ENCODE measurements at regions not wholly inside any gene's neighbourhood (a gene's known extent, or its start where the extent isn't known, plus 50 kb on each side); places are given as distances from the start of the nearest gene placed in this dataset.

- no peak for DNase-seq (ENCODE audit: low read depth, low spot score)
- Histone ChIP-seq H3K4me3 (ENCODE audit: low read depth in 2 of 2, low read length in 2 of 2) (no peak overlapping the region), H3K4me1 (ENCODE audit: control insufficient read depth, insufficient read depth, low read length) (no peaks in the 10 kb centered on the region), H3K9me3 (ENCODE audit: control insufficient read depth, insufficient read depth, low read depth, low read length) (no peaks in the 10 kb centered on the region), H3K27ac (ENCODE audit: low read length) (no peak overlapping the region), H3K27me3 (ENCODE audit: control insufficient read depth, insufficient read depth, low read length) (no peaks in the 10 kb centered on the region), H3K36me3 (ENCODE audit: control insufficient read depth, insufficient read depth, low read length) (no peaks in the 10 kb centered on the region)
- TF ChIP-seq REST (IDR thresholded peaks at IDR 0.05; ENCODE audit: insufficient read depth in 1 of 2, low read depth in 2 of 2, low read length in 1 of 2), result no peak
- no peak for TF ChIP-seq SIN3A (IDR thresholded peaks at IDR 0.05; ENCODE audit: borderline replicate concordance, insufficient read depth, low read depth, low read length)
- no peak for TF ChIP-seq TCF7L2 (IDR thresholded peaks at IDR 0.05; ENCODE audit: low read depth, low read length)
- ATAC-seq, result no peak
- ChIA-PET CTCF (no interaction called here), POLR2A (no interaction called here)
- intact Hi-C loops (cut with micrococcal nuclease; ENCODE audit: unreplicated experiment) (no loop called here), in situ Hi-C loops (cut with HindIII; ENCODE audit: low pct_unique_long_range_greater_than_20kb, low sequenced_read_pairs) (no loop called here)
- BruUV-seq (replicated peaks), result no TSS peak
These were observed 59.3 kb upstream of the MYCN start for GRCh38 chr2:15881120-15881433.

GRCh38 chr2:15881676-15882075, 58.7 kb upstream of the MYCN start:
- intact Hi-C loops (cut with micrococcal nuclease; ENCODE audit: unreplicated experiment), result no loop called here
- no peak overlapping the region for H3K4me3 ChIP-seq (ENCODE audit: low read depth in 2 of 2, low read length in 2 of 2)
- no peaks in the 10 kb centered on the region for H3K4me1 ChIP-seq (ENCODE audit: control insufficient read depth, insufficient read depth, low read length)
- no peak for TF ChIP-seq REST (IDR thresholded peaks at IDR 0.05; ENCODE audit: insufficient read depth in 1 of 2, low read depth in 2 of 2, low read length in 1 of 2)
- no peaks in the 10 kb centered on the region for H3K36me3 ChIP-seq (ENCODE audit: control insufficient read depth, insufficient read depth, low read length)
- in situ Hi-C loops (cut with HindIII; ENCODE audit: low pct_unique_long_range_greater_than_20kb, low sequenced_read_pairs), result no loop called here
- DNase-seq (ENCODE audit: low read depth, low spot score) (no peak), ATAC-seq (no peak)
- POLR2A ChIA-PET, result no interaction called here
- H3K27me3 ChIP-seq (ENCODE audit: control insufficient read depth, insufficient read depth, low read length), result no peaks in the 10 kb centered on the region
- BruUV-seq (replicated peaks), result no TSS peak
- no peaks in the 10 kb centered on the region for H3K9me3 ChIP-seq (ENCODE audit: control insufficient read depth, insufficient read depth, low read depth, low read length)
- CTCF ChIA-PET, result interaction anchor here (0.5 kb wide), 1 partner anchor 58 kb away, joined by 3 read pairs; no protein-coding TSS in a partner anchor
- no peak overlapping the region for H3K27ac ChIP-seq (ENCODE audit: low read length)

- Histone ChIP-seq H3K36me3 (ENCODE audit: control insufficient read depth, insufficient read depth, low read length) (no peaks in the 10 kb centered on the region), H3K9me3 (ENCODE audit: control insufficient read depth, insufficient read depth, low read depth, low read length) (no peaks in the 10 kb centered on the region), H3K4me3 (ENCODE audit: low read depth in 2 of 2, low read length in 2 of 2) (no peak overlapping the region), H3K4me1 (ENCODE audit: control insufficient read depth, insufficient read depth, low read length) (no peaks in the 10 kb centered on the region), H3K27me3 (ENCODE audit: control insufficient read depth, insufficient read depth, low read length) (no peaks in the 10 kb centered on the region), H3K27ac (ENCODE audit: low read length) (no peak overlapping the region)
- no peak for DNase-seq (ENCODE audit: low read depth, low spot score)
- ATAC-seq, result no peak
- in situ Hi-C loops (cut with HindIII; ENCODE audit: low pct_unique_long_range_greater_than_20kb, low sequenced_read_pairs) (no loop called here), intact Hi-C loops (cut with micrococcal nuclease; ENCODE audit: unreplicated experiment) (no loop called here)
- ChIA-PET POLR2A (no interaction called here), CTCF (no interaction called here)
- no TSS peak for BruUV-seq (replicated peaks)
- TF ChIP-seq CTCF (IDR thresholded peaks at IDR 0.05), result no peak
- no peak for TF ChIP-seq SIN3A (IDR thresholded peaks at IDR 0.05; ENCODE audit: borderline replicate concordance, insufficient read depth, low read depth, low read length)
- TF ChIP-seq POLR2AphosphoS5 (IDR thresholded peaks at IDR 0.05; ENCODE audit: low read depth, low read length), result no peak
- TF ChIP-seq REST (IDR thresholded peaks at IDR 0.05; ENCODE audit: insufficient read depth in 1 of 2, low read depth in 2 of 2, low read length in 1 of 2), result no peak
- no peak for TF ChIP-seq TCF7L2 (IDR thresholded peaks at IDR 0.05; ENCODE audit: low read depth, low read length)
These were observed 57.4 kb upstream of the MYCN start for GRCh38 chr2:15882761-15883497.
